SKM-1 (cell line): ENCODE measurements at regions not wholly inside any gene's neighbourhood (a gene's known extent, or its start where the extent isn't known, plus 50 kb on each side); places are given as distances from the start of the nearest gene placed in this dataset.
A peak's percentile ranks its signal among the peaks of the same experiment; 100 is the strongest.
"Not testable (repeated sequence)": the region's sequence is repeated elsewhere in the genome, so short reads cannot be mapped to it uniquely, and the experiment has no call there.

Source experiments
- DNase-seq: peaks from one replicate; lab custom pipeline; 2025; ENCODE audit not compliant: unreplicated experiment; lab: John Stamatoyannopoulos, UW

DNA sequence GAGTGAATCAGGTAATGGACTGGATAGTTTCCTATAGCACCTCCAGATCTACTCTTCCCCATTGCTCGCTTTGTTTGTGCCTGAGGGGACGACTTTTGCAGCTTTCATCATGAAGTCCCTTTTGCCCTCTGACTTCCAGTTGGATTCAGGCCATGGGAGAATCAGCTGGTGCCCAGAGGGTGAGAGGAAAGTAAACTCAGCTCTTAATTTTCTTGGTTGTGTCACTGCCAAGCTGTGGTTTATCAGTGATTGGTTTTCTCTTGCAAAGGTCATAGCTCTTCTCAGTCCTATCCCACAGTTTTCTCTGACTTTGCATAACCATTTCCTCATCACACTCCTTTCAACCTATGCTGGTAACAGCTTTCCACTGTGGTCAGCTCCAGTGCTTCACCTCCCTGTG lies 200.1 kb downstream of the KCNJ2 start:
- DNase-seq = no peak

GRCh38 chr17:70370816-70371215 lies 201.5 kb downstream of the KCNJ2 start:
- DNase-seq = no peak

GRCh38 chr17:70373369-70373768 lies 204.0 kb downstream of the KCNJ2 start:
- DNase-seq = no peak

DNA sequence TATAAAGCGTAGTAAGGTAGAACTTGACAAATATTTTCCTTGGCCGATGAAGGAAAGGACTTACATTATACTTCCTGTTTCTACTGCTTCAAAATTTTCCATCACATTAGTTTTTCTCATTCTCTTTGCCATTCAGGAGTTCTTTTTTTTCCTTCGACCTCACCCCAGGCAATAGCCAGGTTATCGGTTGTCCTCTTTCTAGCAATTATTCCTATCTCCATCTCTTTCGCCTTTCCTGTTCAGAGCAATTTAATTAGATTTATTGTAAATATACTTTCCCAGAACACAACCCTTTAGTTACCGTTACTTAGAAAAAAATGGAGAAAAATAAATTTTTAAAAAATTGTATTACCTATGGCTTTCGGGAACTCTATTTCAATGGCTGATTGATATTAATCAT lies 205.2 kb downstream of the KCNJ2 start:
- DNase-seq = no peak

DNA sequence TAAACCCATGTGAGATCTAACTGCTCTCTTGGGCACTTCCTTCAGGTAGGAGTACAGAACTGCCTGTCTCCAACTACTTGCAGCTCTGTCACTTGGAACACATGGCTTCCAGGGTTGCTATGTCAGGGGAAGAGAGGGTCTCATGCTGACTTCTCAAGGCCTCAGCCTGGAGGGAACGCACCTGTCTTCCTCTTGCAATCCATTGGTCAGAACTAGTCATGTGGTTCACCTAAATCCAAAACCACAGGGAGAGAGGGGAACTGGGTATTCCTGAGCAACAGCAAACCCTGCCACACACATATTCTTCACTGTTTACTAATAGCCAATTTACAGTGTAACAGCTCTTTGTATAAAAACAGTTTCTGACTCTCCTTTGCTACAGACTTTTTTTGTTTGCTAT lies 206.1 kb downstream of the KCNJ2 start:
- DNase-seq = no peak

GRCh38 chr17:70375813-70376770 lies 206.8 kb downstream of the KCNJ2 start:
- no peak for DNase-seq

- no peak for DNase-seq
Measured at GRCh38 chr17:70377654-70378053, 208.3 kb downstream of the KCNJ2 start.

GRCh38 chr17:70378076-70378475 lies 208.7 kb downstream of the KCNJ2 start:
- no peak for DNase-seq

GRCh38 chr17:70379945-70380344 lies 210.6 kb downstream of the KCNJ2 start:
- DNase-seq = no peak

- not testable (repeated sequence) for DNase-seq
Measured at GRCh38 chr17:70381916-70382315, 212.6 kb downstream of the KCNJ2 start.

GRCh38 chr17:70388326-70388725 lies 219.0 kb downstream of the KCNJ2 start:
- no peak for DNase-seq

- not testable (repeated sequence) for DNase-seq
Measured at GRCh38 chr17:70389232-70389757, 220.0 kb downstream of the KCNJ2 start.

DNA sequence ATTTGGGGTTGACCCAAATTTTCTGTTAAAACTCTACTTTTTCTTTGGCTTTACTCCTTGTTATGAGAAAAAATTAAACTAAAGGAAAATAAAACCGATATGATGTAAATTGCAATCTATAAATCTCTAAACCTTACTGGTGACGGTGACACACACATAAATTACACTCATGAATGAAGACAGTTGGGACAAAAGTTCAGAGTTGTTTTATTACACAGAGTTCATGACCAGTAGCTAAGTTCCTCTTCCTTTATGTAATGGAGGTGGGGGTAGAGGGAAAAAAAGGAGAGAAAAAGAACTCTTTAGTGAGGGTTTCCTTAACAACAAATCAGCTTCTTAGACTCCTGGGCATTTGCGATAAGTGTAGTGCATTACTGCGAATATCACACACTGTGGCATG lies 220.7 kb downstream of the KCNJ2 start:
- no peak for DNase-seq

GRCh38 chr17:70394473-70395232 lies 225.3 kb downstream of the KCNJ2 start:
- no peak for DNase-seq

DNA sequence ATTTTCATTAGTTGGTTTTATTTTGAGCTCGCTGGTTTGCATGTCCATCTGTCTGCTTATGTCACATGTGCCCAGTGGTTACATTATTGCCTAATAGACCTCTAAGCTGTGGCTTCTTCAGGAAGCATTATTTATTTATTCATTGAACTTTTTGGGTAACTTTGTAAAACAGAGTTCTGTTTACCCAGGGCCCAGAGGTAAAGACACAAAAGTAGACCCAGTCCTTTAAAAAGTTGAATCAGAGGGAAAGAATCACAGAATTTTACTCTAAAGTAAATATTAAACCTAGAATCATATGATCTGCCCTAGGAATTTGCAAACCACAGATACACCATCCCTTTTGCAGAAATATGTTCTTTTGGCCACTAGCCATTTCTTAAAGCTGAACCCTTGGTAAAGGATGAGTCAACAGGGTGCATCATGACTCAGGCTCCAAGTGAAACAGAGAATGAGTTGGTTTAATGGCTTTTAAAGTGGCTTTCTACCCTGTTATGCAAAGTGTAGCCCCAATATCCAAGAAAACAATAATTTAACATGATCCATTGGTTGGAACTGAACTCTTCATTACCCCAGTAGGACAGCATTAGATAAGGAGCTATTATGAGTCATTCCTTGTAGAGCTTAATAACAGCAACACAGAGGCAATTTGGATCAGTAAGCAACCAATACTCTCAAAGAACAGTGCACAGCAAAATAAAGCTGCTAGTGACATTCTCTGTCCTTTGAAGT lies 236.3 kb downstream of the KCNJ2 start:
- DNase-seq = peak; percentile 34

DNA sequence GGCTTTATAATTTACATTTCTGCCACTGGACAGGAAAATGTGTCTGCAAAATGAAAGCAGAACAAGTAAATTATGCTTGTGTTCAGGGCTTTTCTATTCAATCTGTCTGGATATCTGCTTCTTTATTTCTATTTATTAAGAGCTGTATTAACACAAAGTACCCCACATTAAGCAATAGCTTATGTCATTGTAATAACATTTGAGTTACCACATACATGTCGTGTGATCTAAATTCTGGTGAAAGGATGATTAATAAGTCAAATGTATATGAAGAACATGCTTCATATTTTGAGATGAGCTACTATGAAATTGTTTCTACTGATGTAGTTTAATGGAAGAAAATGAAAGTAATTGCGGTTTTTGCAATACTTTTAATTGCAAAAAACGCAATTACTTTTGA lies 238.2 kb downstream of the KCNJ2 start:
- no peak for DNase-seq

- DNase-seq = no peak
Measured at GRCh38 chr17:70408768-70409167, 239.4 kb downstream of the KCNJ2 start.

DNA sequence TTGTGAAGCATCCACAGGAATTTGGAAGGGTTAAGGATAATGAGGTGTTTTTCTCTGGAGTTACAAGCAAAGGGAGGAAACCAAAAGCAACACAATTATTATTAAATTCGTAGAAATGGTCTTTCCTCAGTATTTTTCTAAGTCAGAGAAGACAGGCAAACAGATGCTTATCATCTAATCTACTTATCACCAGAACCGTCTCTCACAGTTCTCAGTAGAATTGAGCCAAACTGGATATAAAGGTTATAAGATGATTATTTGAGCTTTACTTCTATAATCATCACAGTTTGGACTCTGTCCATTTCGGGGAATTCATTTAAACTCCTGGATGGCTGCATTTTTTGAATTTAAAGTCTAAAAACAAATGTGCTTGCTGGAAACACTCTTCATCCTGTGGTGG lies 245.0 kb downstream of the KCNJ2 start:
- no peak for DNase-seq

GRCh38 chr17:70420861-70421445 lies 251.6 kb downstream of the KCNJ2 start:
- DNase-seq = no peak

GRCh38 chr17:70422862-70423261 lies 253.5 kb downstream of the KCNJ2 start:
- DNase-seq = no peak

GRCh38 chr17:70423562-70423961 lies 254.2 kb downstream of the KCNJ2 start:
- no peak for DNase-seq
